HFF-Myc (cell line): ENCODE measurements at regions not wholly inside any gene's neighbourhood (a gene's known extent, or its start where the extent isn't known, plus 50 kb on each side); places are given as distances from the start of the nearest gene placed in this dataset.

ENCODE experiments used
- DNase-seq: peaks from one replicate; pipeline ENCODE4 v3.0.0-alpha.2; 2011; ENCODE audit warnings: low read depth; ENCODE audit errors: extremely low read depth
- H3K4me3 ChIP-seq: replicated peaks from 2 replicates; pipeline ENCODE4 v1.5.1; 2011; ENCODE audit warnings: low read depth, mild to moderate bottlenecking, control low read depth, low read length
- CTCF ChIP-seq: IDR thresholded peaks from 2 replicates; pipeline ENCODE4 v1.5.1; 2012; ENCODE audit warnings: mild to moderate bottlenecking, low read depth, low read length, control low read depth; ENCODE audit errors: missing control alignments

GRCh38 chr3:154590675-154591384, 160.8 kb upstream of the GPR149 start:
- no peak for DNase-seq
- no peak overlapping the region for H3K4me3 ChIP-seq
- TF ChIP-seq CTCF, result no peak

- DNase-seq, result no peak
- H3K4me3 ChIP-seq, result no peak overlapping the region
- TF ChIP-seq CTCF, result no peak
These were observed 158.8 kb upstream of the GPR149 start for GRCh38 chr3:154588831-154589230.

GRCh38 chr3:154584974-154585373, 155.0 kb upstream of the GPR149 start:
- no peak overlapping the region for H3K4me3 ChIP-seq
- DNase-seq, result no peak
- TF ChIP-seq CTCF, result no peak

- no peak for TF ChIP-seq CTCF
- H3K4me3 ChIP-seq, result no peak overlapping the region
- DNase-seq, result no peak
These were observed 154.1 kb upstream of the GPR149 start for GRCh38 chr3:154584041-154584440.

- no peak for TF ChIP-seq CTCF
- no peak overlapping the region for H3K4me3 ChIP-seq
- DNase-seq, result no peak
These were observed 153.2 kb upstream of the GPR149 start for GRCh38 chr3:154583086-154583634.

- H3K4me3 ChIP-seq, result no peak overlapping the region
- no peak for DNase-seq
- TF ChIP-seq CTCF, result no peak
These were observed 152.5 kb upstream of the GPR149 start for GRCh38 chr3:154582501-154582900.
